GM12875 (cell line): ENCODE measurements at regions not wholly inside any gene's neighbourhood (a gene's known extent, or its start where the extent isn't known, plus 50 kb on each side); places are given as distances from the start of the nearest gene placed in this dataset.

Experiments
- H3K4me3 ChIP-seq: one replicate; pipeline ENCODE4 v1.5.1; 2011; ENCODE audit warnings: low read depth, low read length, control low read depth
- TF ChIP-seq, protein P1 (sequence below): IDR thresholded peaks from 2 replicates; pipeline ENCODE4 v1.5.1; 2011; ENCODE audit warnings: low read depth, mild to moderate bottlenecking, control low read depth, inconsistent platforms, low read length, moderate library complexity, borderline replicate concordance; ENCODE audit not compliant: insufficient read depth

DNA sequence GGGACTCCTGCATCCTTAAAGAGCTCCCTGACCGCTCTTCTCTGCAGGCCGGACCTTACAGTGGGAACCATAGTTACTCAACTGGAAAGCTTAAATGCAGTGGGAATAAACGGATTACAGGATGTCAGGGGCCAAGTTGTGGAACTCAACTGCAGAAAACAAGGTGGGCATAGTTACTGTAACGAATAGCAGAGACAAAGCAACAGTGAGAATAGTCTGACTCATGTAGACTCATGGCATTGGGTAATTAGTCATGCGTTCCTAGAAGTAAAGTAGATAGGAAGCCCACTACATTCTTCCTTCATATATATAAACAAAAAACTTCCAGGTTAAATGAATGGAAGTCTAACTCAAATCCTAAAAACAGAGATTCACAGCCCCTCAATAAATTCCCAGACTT, 95.5 kb upstream of the CHRNA7 start:
- TF ChIP-seq, protein P1, sequence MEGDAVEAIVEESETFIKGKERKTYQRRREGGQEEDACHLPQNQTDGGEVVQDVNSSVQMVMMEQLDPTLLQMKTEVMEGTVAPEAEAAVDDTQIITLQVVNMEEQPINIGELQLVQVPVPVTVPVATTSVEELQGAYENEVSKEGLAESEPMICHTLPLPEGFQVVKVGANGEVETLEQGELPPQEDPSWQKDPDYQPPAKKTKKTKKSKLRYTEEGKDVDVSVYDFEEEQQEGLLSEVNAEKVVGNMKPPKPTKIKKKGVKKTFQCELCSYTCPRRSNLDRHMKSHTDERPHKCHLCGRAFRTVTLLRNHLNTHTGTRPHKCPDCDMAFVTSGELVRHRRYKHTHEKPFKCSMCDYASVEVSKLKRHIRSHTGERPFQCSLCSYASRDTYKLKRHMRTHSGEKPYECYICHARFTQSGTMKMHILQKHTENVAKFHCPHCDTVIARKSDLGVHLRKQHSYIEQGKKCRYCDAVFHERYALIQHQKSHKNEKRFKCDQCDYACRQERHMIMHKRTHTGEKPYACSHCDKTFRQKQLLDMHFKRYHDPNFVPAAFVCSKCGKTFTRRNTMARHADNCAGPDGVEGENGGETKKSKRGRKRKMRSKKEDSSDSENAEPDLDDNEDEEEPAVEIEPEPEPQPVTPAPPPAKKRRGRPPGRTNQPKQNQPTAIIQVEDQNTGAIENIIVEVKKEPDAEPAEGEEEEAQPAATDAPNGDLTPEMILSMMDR, result no peak
- no peak overlapping the region for H3K4me3 ChIP-seq

DNA sequence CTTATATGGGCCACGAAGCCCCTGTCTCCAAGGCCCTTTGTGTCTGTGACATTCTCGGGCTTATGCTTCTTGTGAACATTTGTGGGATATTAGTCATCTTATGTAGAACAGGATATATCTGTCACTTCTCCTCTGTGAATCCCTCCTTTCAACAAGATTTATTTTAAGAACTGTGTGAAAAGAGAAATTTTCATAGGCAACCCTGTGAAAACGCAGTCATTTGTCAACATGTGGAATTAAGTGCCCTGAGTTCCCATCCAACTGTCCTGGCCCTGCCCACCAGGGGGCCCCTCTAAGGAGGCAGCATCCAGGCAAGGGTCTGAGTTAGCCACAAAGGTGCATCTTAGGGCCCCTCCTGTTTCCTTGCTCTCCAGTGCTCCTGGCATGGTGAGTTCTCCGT, 76.8 kb upstream of the CHRNA7 start:
- TF ChIP-seq, protein P1, result no peak
- no peak overlapping the region for H3K4me3 ChIP-seq

DNA sequence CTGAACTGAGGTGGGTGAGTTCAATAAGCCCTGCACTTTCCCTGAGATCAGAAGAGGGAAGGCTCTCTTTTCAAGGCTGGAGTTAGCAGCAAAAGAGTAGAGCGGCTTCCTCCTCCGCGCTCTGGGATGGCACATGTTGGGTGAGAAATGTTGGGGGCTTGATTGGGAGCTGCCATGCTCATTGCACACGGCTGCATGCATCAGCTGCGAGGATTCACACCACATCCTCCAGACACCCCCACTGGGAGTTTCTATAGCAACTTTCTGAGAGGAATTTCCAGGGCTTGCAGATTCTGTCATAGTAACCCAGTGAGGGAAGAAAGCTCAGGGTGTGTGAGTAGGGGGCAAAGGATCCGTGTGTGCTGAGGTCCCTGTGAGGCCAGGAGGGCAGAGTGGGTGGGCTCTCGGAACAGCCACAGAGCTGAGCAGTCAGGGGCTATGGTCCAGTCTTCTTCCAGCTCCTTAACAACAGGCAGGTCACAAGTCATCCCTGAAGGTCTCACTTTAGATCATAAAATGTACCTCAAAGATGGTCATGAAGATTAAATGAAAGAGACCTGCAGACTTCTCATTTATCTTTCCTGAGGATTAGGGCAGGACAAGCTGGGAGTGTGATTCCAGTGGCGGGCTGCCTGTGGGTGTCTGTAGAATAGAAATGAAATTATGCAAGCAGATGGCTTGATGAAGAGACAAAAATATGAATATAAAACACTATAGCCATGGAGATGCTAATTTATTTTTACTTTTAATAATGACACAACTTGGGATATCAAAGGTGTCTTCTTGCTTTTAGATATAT, 75.7 kb upstream of the CHRNA7 start:
- no peak overlapping the region for H3K4me3 ChIP-seq
- TF ChIP-seq, protein P1, result no peak

DNA sequence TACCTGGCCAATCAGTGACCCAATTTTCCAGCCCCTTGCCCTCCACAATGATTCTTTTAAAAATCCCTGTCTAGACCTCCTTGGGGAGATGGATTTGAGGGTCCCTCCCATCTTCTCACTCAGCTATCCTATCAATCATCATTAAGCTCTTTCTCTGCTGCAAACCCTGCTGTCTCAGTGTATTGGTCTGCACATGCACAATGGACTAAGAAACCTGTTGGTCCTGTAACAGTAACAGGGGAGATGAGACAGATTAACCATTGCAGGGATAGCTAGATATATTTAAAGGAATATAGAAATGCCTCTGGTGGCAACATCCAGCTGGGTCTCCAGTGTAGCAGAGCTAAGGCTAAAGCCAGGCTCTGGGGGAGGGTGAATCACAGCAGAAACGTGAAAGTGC, 74.6 kb upstream of the CHRNA7 start:
- no peak overlapping the region for H3K4me3 ChIP-seq
- TF ChIP-seq, protein P1, result no peak

DNA sequence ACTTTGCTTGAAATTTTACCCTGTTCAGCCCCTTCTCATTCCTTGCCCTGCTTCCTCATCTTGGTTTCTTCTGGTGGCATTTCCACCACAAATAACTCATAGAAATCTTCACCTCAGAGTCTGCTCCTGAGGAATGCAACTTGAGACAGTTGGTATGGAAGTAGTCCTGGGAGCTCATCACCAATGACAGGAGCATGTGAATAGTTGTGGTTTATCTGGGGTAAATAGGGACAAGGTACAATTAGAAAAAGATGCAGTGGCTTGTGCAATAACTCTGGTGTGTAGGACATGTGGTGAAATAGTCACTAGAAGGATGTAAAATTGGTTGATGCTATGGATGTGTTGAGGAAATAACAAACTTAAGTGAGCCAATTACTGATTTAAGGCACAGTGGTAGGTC, 72.7 kb upstream of the CHRNA7 start:
- TF ChIP-seq, protein P1, result no peak
- H3K4me3 ChIP-seq, result no peak overlapping the region

DNA sequence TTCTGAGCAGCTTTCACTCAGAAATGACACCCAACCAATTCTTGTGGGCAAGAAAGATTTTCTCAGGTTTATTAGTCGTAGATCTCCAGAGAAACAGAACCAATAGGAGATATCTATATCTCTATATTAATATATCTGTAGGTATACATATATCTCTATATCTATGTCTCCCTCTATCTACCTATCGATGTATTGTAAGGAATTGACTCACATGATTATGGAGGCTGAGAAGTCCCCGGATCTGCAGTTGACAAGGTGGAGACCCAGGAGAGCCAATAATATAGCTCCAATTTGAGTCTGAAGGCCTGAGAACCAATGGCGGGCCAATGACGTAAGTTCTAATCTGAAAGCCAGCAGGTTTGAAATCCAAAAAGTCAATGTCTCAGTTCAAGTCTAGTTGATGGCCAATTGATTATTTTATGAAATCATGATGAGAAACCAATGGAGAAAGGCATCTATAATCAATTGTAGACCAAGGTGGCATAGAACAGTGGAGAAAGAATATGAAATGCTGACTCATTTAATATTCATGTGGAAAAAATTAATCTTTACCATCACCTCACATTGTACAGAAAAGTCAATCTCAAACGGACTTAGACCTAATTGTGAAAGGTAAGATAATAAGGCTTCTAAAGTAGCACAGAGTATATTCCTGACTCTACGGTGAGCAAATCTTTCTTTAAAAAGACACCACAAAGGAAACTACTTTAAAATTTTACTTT, 65.6 kb upstream of the CHRNA7 start:
- TF ChIP-seq, protein P1, result no peak
- no peak overlapping the region for H3K4me3 ChIP-seq

DNA sequence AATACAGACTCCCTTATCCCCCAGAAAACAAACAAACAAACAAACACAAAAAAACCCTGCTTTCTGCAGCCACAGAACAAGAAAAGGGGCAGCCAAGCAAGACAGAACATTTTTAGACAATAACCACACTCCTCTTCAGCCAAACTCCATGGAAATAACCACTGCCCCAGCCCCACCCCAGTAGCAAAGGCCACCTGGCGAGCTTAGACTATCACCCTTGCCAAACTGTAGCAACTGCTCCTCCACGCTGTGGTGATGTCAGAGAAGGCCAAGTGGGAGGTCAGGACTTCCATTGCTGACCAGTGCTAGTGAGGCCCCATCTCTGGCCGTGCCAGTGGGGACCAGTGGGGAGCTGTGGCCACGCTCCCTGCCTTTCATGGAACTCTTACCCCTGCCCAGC, 60.3 kb upstream of the CHRNA7 start:
- H3K4me3 ChIP-seq, result no peak overlapping the region
- TF ChIP-seq, protein P1, result no peak
